ENCODE measurements at regions not wholly inside any gene's neighbourhood (a gene's known extent, or its start where the extent isn't known, plus 50 kb on each side); places are given as distances from the start of the nearest gene placed in this dataset.

GRCh38 chr9:24616863-24617262 is 71.2 kb upstream of the IZUMO3 start:
- H3K27ac ChIP-seq = no peak overlapping the region
- no peak for DNase-seq (ENCODE audit: low spot score)
- POLR2A ChIA-PET (ENCODE audit: low non-redundant PET) = no interaction called here
- CTCF ChIA-PET = interaction anchor here (0.7 kb wide), 1 partner anchor 10 kb away, joined by 3 read pairs; no protein-coding TSS in a partner anchor
- TF ChIP-seq CTCF (conservative IDR thresholded peaks at IDR 0.05; ENCODE audit: low read depth) = no peak

- peak; percentile 5 for DNase-seq (ENCODE audit: low spot score)
- TF ChIP-seq CTCF (conservative IDR thresholded peaks at IDR 0.05; ENCODE audit: low read depth) = no peak
- CTCF ChIA-PET = interaction anchor here (0.9 kb wide), 1 partner anchor 174 kb away, joined by 7 read pairs; no protein-coding TSS in a partner anchor
- POLR2A ChIA-PET (ENCODE audit: low non-redundant PET) = no interaction called here
- no peak overlapping the region for H3K27ac ChIP-seq
Observed at GRCh38 chr9:24614070-24614469, 68.4 kb upstream of the IZUMO3 start.

GRCh38 chr9:24608599-24608998 is 62.9 kb upstream of the IZUMO3 start:
- no peak for TF ChIP-seq CTCF (conservative IDR thresholded peaks at IDR 0.05; ENCODE audit: low read depth)
- POLR2A ChIA-PET (ENCODE audit: low non-redundant PET) = no interaction called here
- CTCF ChIA-PET = interaction anchor here (0.7 kb wide), 1 partner anchor 88 kb away, joined by 3 read pairs; no protein-coding TSS in a partner anchor
- DNase-seq (ENCODE audit: low spot score) = no peak
- H3K27ac ChIP-seq = no peak overlapping the region

- DNase-seq (ENCODE audit: low spot score) = peak; percentile 22
- no peak for TF ChIP-seq CTCF (conservative IDR thresholded peaks at IDR 0.05; ENCODE audit: low read depth)
- no peak overlapping the region for H3K27ac ChIP-seq
- CTCF ChIA-PET = interaction anchor here (0.6 to 0.7 kb wide), 2 partner anchors 15 to 24 kb away, joined by 4 read pairs; no protein-coding TSS in a partner anchor
- POLR2A ChIA-PET (ENCODE audit: low non-redundant PET) = no interaction called here
Observed at GRCh38 chr9:24602693-24603352, 57.1 kb upstream of the IZUMO3 start.

Measured in RWPE1 (cell line).